ENCODE measurements at regions not wholly inside any gene's neighbourhood (a gene's known extent, or its start where the extent isn't known, plus 50 kb on each side); places are given as distances from the start of the nearest gene placed in this dataset.

DNA sequence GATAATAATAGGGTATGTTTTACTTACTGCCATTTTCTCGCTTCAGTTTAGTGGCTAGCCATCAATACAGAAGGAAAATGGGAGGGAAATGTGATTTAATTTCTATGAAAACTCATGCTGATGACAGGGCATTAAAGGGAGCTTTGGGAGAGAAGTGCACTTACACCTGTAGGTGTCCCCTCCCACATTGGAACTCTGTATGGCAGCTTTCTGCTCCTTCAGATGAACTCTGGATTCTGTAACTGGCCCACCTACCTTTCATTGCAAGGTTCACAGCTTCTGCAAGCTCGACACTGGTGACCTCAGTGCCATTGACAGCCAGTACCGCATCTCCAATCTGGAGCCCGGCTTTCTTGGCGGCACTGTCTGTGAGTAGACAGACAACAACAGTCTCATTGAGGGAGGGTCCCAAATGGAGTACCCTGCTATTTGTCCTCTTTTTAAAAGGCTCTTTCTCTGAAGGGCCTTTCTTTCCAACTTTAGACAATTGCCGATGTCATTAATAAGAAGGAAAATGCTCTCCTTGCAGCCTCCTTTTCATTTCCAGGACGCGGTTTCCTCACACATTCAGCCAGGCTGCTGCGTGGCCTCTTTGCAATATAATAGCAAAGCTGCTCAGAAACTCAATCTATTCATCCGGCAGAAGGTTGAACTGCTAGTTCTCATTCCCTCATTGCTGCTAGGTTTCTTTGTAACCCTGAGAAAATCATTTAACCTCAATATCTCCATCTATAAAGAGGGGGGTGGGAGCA is 63.6 kb downstream of the NUDT12 start:
- Histone ChIP-seq H4K20me1 (replicated peaks; ENCODE audit: control insufficient read depth, extremely low read depth, insufficient read depth, low read length) (no peaks in the 10 kb centered on the region), H3K4me1 (ENCODE audit: control insufficient read depth, extremely low read depth, insufficient read depth, low read length) (no peaks in the 10 kb centered on the region), H3K9me1 (replicated peaks; ENCODE audit: control insufficient read depth, extremely low read depth, insufficient read depth, low read length) (no peaks in the 10 kb centered on the region), H3K9ac (replicated peaks; ENCODE audit: extremely low read depth, insufficient read depth, low read length) (no peak overlapping the region), H3K36me3 (ENCODE audit: control insufficient read depth in 2 of 2, extremely low read depth in 1 of 2, insufficient read depth in 2 of 2, low read length in 2 of 2) (no peaks in the 10 kb centered on the region), H3K4me2 (ENCODE audit: insufficient read depth, low read length) (no peak overlapping the region), H3K4me3 (replicated peaks in 1 of 3; ENCODE audit: insufficient read depth in 1 of 3, low read depth in 1 of 3, low read length in 3 of 3) (no peak overlapping the region), H3K27ac (ENCODE audit: insufficient read depth, low read depth, low read length) (no peak overlapping the region), H3K9me3 (replicated peaks; ENCODE audit: control insufficient read depth, insufficient read depth, low read length) (no peaks in the 10 kb centered on the region), H3K27me3 (ENCODE audit: control insufficient read depth in 2 of 2, insufficient read depth in 2 of 2, low read length in 2 of 2) (peaks cover 2% of the 10 kb centered on the region in 2 experiments), H3K79me2 (ENCODE audit: control insufficient read depth, insufficient read depth, low read length) (no peaks in the 10 kb centered on the region), H2AFZ (ENCODE audit: low read depth, low read length) (no peak overlapping the region)
- FAIRE-seq: no peak
- DNase-seq (ENCODE audit: low read depth, low spot score): no peak
- POLR2A ChIA-PET: no interaction called here
- CTCF ChIA-PET: no interaction called here
- TF ChIP-seq, protein P1, sequence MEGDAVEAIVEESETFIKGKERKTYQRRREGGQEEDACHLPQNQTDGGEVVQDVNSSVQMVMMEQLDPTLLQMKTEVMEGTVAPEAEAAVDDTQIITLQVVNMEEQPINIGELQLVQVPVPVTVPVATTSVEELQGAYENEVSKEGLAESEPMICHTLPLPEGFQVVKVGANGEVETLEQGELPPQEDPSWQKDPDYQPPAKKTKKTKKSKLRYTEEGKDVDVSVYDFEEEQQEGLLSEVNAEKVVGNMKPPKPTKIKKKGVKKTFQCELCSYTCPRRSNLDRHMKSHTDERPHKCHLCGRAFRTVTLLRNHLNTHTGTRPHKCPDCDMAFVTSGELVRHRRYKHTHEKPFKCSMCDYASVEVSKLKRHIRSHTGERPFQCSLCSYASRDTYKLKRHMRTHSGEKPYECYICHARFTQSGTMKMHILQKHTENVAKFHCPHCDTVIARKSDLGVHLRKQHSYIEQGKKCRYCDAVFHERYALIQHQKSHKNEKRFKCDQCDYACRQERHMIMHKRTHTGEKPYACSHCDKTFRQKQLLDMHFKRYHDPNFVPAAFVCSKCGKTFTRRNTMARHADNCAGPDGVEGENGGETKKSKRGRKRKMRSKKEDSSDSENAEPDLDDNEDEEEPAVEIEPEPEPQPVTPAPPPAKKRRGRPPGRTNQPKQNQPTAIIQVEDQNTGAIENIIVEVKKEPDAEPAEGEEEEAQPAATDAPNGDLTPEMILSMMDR (IDR thresholded peaks at IDR 0.05; ENCODE audit: extremely low read depth in 1 of 2, insufficient read depth in 1 of 2, low read depth in 1 of 2, low read length in 2 of 2): no peak
- TF ChIP-seq MYC (IDR thresholded peaks at IDR 0.05; ENCODE audit: low read depth, low read length) (no peak), GATA2 (IDR thresholded peaks at IDR 0.05; ENCODE audit: insufficient read depth, insufficient read length, low read depth, low read length) (no peak), FOS (IDR thresholded peaks at IDR 0.05; ENCODE audit: borderline replicate concordance, insufficient read depth, low read length) (no peak), EZH2 (IDR thresholded peaks at IDR 0.05; ENCODE audit: borderline replicate concordance, low read depth, low read length, severe bottlenecking) (no peak)
- TF ChIP-seq, protein P2, sequence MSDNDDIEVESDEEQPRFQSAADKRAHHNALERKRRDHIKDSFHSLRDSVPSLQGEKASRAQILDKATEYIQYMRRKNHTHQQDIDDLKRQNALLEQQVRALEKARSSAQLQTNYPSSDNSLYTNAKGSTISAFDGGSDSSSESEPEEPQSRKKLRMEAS (IDR thresholded peaks at IDR 0.05; ENCODE audit: insufficient read depth, insufficient read length): no peak
- dilution Hi-C loops (cut with MboI; ENCODE audit: extremely low pct_ligation_motif_present, low sequenced_read_pairs): no loop called here
- BruUV-seq (replicated peaks): no TSS peak
- intact Hi-C loops (cut with micrococcal nuclease): no loop called here

Data from endothelial cell of umbilical vein (primary cell).